A172 (cell line): ENCODE measurements at regions not wholly inside any gene's neighbourhood (a gene's known extent, or its start where the extent isn't known, plus 50 kb on each side); places are given as distances from the start of the nearest gene placed in this dataset.
"Not testable (repeated sequence)": the region's sequence is repeated elsewhere in the genome, so short reads cannot be mapped to it uniquely, and the experiment has no call there.

Experiments
- DNase-seq: peaks from one replicate; pipeline ENCODE4 v3.0.0-alpha.2; 2015; ENCODE audit warnings: low spot score

GRCh38 chr2:163949693-163950092 lies 213.9 kb upstream of the FIGN start:
- DNase-seq = no peak

GRCh38 chr2:163944347-163944737 lies 208.5 kb upstream of the FIGN start:
- no peak for DNase-seq

- no peak for DNase-seq
Observed at GRCh38 chr2:163943403-163944346, 207.9 kb upstream of the FIGN start.

GRCh38 chr2:163934131-163934530 lies 198.3 kb upstream of the FIGN start:
- DNase-seq = no peak

DNA sequence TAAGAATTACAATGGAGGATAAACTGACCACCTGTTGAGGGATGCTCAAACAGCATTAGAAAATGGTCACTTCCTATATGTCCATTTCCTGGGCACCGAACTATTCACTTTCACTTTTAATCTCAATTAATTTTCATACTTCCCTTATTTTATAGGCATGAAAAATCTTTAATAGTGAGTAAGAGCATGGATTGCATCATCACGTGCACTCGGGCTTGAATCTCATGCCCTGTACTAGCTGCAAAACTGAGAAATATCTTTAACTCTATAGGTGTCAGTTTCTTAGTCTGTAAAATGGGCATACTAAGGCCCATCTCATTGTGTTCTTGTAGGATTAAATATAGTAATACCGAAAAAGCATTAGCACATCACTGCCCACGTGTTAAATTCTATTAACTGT lies 183.9 kb upstream of the FIGN start:
- DNase-seq = no peak

DNA sequence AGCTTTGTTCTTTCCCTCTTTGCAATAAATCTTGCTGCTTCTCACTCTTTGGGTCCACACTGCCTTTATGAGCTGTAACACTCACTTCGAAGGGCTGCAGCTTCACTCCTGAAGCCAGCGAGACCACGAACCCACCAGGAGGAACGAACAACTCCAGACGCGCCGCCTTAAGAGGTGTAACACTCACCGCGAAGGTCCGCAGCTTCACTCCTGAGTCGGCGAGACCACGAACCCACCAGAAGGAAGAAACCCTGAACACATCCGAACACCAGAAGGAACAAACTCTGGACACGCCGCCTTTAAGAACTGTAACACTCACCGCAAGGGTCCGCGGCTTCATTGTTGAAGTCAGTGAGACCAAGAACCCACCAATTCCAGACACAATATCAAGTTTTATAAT lies 178.7 kb upstream of the FIGN start:
- not testable (repeated sequence) for DNase-seq

GRCh38 chr2:163913532-163913944 lies 177.7 kb upstream of the FIGN start:
- DNase-seq = not testable (repeated sequence)

DNA sequence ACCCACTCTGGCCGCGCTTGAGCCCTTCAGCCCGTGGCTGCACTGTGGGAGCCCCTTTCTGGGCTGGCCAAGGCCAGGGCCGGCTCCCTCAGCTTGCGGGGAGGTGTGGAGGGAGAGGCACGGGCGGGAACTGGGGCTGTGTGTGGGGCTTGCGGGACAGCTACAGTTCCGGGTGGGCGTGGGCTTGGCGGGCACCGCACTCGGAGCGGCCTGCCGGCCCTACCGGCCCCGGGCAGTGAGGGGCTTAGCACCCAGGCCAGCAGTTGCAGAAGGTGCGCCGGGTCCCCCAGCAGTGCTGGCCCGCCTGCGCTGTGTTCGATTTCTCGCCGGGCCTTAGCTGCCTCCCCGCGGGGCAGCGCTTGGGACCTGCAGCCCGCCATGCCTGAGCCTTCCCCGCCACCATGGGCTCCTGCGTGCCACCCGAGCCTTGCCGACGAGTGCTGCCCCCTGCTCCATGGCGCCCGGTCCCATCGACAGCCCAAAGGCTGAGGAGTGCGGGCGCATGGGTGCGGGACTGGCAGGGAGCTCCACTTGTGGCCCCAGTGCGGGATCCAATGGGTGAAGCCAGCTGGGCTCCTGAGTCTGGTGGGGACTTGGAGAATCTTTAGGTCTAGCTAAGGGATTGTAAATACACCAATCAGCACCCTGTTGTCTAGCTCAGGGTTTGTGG lies 173.7 kb upstream of the FIGN start:
- DNase-seq = no peak

GRCh38 chr2:163906410-163906809 lies 170.6 kb upstream of the FIGN start:
- no peak for DNase-seq

- no peak for DNase-seq
Observed at GRCh38 chr2:163897799-163898198, 162.0 kb upstream of the FIGN start.

DNA sequence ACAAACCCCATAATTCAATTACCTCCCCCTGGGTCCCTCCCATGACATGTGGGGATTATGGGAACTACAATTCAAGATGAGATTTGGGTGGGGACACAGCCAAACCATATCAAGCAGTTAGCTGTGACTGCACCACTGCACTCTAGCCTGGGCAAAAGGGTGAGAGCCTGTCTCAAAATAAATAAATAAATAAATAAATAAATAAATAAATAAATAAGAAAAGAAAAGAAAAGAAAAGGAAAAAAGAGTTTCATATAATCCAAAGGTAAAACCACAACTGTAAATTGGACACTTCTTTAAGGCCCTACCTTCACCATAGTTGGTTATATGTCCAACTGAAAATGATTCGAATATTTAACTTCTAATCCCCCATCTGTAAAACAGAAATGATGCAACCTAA lies 157.6 kb upstream of the FIGN start:
- DNase-seq = not testable (repeated sequence)

DNA sequence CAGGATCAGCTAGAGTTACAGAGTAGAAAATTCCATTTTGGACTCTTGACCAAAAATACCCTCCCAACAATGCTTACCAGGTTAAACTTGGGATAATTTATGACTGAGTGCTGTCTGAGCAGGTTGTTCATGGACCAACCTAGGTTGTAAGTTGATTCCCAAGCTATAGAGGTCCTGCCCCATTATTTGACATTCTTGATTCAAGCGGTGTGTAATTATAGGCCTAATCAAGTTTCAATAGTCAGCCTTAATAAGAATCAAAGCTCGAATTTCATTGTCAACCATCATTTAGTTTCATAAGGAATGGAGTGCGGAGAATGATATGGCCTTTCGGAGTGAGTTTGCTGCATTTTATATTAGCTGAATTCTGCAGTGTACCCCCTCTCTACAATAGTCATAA lies 152.8 kb upstream of the FIGN start:
- DNase-seq = no peak

DNA sequence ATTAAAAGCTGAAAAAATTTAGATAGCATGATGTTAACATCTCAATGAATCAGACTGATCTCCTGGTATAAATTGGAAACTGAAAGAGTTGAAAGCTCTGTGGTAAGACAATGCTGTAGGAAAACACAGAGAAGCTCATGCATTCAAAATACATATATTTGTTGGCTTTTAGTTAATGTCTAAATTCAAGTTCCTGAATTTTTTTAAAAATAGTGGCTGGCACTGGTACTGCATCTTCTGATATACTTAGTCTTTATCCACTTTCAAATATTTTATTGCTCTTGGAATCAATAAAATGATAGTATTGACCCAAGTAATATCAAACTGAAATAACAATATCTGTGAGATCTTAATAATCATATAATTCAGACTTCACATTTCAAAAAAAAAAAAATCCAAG lies 151.4 kb upstream of the FIGN start:
- no peak for DNase-seq

DNA sequence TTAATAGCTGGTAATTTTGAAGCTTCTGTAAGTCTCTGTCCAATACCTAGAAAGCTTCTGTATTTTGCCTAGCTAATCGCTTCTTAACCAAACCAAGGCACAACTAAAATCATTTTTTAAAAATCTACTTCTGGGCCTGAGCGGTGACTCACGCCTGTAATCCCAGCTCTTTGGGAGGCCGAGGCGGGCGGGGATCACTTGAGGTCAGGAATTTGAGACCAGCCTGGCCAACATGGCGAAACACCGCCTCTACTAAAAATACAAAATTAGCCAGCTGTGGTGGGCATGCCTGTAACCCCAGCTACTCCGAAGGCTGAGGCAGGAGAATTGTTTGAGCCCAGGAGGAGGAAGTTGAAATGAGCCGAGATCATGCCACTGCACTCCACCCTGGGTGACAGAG lies 148.6 kb upstream of the FIGN start:
- DNase-seq = no peak

DNA sequence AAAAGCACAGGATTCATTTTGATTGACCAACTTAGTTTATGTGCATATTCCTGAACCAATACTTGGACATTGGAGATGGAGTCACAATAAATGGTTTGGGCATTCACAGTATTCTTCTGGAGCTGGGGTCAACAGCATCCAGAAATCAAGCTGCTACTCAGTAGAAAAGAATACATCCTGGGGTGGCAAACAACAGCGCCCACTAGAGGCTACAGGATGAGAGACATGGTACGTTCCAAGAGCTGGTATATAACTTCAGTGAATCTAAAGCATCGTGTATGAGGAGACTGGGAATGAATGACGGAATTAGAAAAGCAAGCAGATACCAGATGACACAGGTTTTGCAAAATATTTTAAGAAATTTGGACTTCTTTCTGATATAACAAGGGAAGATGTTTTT lies 142.9 kb upstream of the FIGN start:
- peak; percentile 37 for DNase-seq

- DNase-seq = peak; percentile 62
Observed at GRCh38 chr2:163877316-163877715, 141.5 kb upstream of the FIGN start.

DNA sequence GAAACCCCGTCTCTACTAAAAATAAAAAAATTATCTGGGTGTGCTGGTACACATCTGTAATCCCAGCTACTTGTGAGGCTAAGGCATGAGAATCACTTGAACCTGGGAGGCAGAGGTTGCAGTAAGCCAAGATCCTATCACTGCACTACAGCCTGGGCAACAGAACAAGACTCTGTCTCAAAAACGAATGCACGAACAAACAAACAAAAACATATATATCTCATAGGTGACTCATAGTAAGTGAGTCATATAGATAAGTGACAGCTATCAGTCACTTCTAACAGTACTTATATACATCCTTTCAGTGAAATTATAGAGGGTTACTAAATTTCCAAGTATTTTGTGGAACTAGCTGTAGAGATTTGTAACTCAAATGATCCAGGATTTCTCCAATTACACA lies 127.3 kb upstream of the FIGN start:
- DNase-seq = no peak

DNA sequence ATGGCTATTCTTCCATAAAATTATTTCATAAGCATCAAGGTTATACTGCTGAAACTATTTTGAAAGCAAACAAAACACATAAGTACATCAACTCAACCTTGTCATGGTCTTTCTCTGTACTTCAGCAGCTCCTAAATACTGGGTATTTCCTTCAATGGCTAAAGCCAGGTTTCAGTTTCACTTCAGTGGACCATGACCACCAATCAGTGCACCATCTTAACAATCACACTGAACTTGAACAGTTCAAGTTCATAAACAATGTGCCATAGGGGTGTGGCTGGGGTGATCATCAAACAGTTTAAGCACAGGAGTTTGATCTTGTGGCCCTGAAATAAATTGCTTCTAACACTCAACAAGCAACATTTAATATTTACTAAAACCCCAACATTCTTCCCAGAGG lies 124.1 kb upstream of the FIGN start:
- peak; percentile 12 for DNase-seq

- no peak for DNase-seq
Observed at GRCh38 chr2:163856941-163857340, 121.1 kb upstream of the FIGN start.

DNA sequence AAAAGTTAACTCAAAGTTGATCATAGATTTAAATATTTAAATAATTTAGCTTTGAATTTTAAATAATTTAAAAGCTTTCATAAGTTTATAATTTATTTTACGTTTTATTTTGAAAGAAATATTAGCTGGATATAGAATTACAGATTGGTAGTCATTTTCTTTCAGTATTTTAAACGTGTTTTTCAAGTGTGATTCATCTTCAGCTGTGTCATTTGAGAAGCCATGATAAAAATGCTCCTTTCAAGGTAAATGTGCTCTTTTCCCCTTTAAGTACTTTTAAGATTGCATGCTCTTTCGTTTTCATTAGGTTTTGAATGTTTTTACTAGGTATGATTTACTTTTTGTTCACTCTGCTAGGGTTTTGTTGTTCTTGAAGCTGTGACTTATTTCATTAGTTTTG lies 116.8 kb upstream of the FIGN start:
- DNase-seq = no peak

GRCh38 chr2:163849756-163850435 lies 114.1 kb upstream of the FIGN start:
- DNase-seq = no peak

DNA sequence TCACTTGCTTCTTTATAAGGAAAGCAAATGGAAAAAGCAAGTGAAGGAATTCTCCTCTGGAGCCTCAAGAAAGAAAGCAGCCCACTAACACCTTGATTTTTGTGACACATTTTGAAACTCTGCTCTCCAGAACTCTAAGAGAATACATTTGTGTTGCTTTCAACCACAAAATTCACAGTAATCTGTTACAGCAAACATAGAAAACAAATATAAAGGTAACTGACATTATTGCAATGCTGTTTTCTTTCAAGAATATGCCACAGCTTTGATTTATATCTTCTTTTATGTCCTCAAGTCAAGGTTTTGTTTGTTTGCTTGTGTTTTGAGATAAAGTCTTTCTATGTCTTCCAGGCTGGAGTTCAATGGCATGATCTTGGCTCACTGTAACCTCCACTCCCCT lies 103.1 kb upstream of the FIGN start:
- no peak for DNase-seq

GRCh38 chr2:163836167-163836566 lies 100.4 kb upstream of the FIGN start:
- DNase-seq = no peak
